ENCODE measurements at regions not wholly inside any gene's neighbourhood (a gene's known extent, or its start where the extent isn't known, plus 50 kb on each side); places are given as distances from the start of the nearest gene placed in this dataset.

GRCh38 chr1:168455764-168456163 is 88.0 kb downstream of the XCL2 start:
- DNase-seq, result no peak

GRCh38 chr1:168454211-168454815 is 89.5 kb downstream of the XCL2 start:
- peak; percentile 49 for DNase-seq

GRCh38 chr1:168453056-168453455 is 90.7 kb downstream of the XCL2 start:
- DNase-seq, result peak; percentile 84

GRCh38 chr1:168452329-168452728 is 91.5 kb downstream of the XCL2 start:
- DNase-seq, result no peak

- DNase-seq, result no peak
Measured at GRCh38 chr1:168447871-168448270, 95.9 kb downstream of the XCL2 start.

- no peak for DNase-seq
Measured at GRCh38 chr1:168446081-168446480, 97.7 kb downstream of the XCL2 start.

GRCh38 chr1:168443899-168444298 is 99.9 kb downstream of the XCL2 start:
- no peak for DNase-seq

- DNase-seq, result no peak
Measured at GRCh38 chr1:168443356-168443755, 100.4 kb downstream of the XCL2 start.

- no peak for DNase-seq
Measured at GRCh38 chr1:168442931-168443330, 100.9 kb downstream of the XCL2 start.

- no peak for DNase-seq
Measured at GRCh38 chr1:168441745-168442144, 102.1 kb downstream of the XCL2 start.

- DNase-seq, result peak; percentile 40
Measured at GRCh38 chr1:168439456-168440375, 104.1 kb downstream of the XCL2 start.

- DNase-seq, result no peak
Measured at GRCh38 chr1:168438626-168439025, 105.2 kb downstream of the XCL2 start.

GRCh38 chr1:168437821-168438220 is 106.0 kb downstream of the XCL2 start:
- no peak for DNase-seq

- DNase-seq, result no peak
Measured at GRCh38 chr1:168435439-168435838, 108.4 kb downstream of the XCL2 start.

GRCh38 chr1:168433238-168433637 is 110.6 kb downstream of the XCL2 start:
- no peak for DNase-seq

GRCh38 chr1:168431882-168432281 is 111.9 kb downstream of the XCL2 start:
- no peak for DNase-seq

- DNase-seq, result no peak
Measured at GRCh38 chr1:168430321-168430720, 113.5 kb downstream of the XCL2 start.

- DNase-seq, result no peak
Measured at GRCh38 chr1:168428063-168428731, 115.6 kb downstream of the XCL2 start.

GRCh38 chr1:168427051-168427450 is 116.7 kb downstream of the XCL2 start:
- no peak for DNase-seq

- no peak for DNase-seq
Measured at GRCh38 chr1:168424281-168424680, 119.5 kb downstream of the XCL2 start.

- no peak for DNase-seq
Measured at GRCh38 chr1:168422203-168422847, 121.5 kb downstream of the XCL2 start.

- DNase-seq, result no peak
Measured at GRCh38 chr1:168421399-168422004, 122.3 kb downstream of the XCL2 start.

- no peak for DNase-seq
Measured at GRCh38 chr1:168420177-168420576, 123.6 kb downstream of the XCL2 start.

All from NCI-H345 (cell line).